GM19372 (cell line): ENCODE measurements at regions not wholly inside any gene's neighbourhood (a gene's known extent, or its start where the extent isn't known, plus 50 kb on each side); places are given as distances from the start of the nearest gene placed in this dataset.

ENCODE experiments used
- ATAC-seq: cut with Tn5 transposase; IDR thresholded peaks from one replicate; pipeline ENCODE4 v1.9.1; 2021; ENCODE audit warnings: mild to moderate bottlenecking, low read depth, moderate library complexity; ENCODE audit not compliant: unreplicated experiment

DNA sequence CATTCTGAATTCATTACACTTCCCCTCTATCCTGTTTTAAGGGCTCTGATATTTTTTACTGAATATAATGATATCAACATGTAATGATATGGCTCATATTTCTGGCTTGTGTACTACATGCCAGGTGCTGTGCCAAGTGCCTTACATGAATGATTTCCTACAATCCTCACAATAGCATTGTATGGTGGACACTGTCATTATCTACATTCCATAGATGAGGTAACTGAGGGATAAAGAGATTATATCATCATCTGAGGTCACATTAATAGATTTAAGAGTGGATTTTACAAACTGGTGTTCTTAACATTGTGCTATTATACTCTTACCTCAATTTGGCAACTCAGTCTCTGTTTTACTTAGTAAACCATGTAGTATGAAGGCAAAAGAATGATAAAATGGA lies 502.0 kb downstream of the LIG4 start:
- ATAC-seq = no peak

DNA sequence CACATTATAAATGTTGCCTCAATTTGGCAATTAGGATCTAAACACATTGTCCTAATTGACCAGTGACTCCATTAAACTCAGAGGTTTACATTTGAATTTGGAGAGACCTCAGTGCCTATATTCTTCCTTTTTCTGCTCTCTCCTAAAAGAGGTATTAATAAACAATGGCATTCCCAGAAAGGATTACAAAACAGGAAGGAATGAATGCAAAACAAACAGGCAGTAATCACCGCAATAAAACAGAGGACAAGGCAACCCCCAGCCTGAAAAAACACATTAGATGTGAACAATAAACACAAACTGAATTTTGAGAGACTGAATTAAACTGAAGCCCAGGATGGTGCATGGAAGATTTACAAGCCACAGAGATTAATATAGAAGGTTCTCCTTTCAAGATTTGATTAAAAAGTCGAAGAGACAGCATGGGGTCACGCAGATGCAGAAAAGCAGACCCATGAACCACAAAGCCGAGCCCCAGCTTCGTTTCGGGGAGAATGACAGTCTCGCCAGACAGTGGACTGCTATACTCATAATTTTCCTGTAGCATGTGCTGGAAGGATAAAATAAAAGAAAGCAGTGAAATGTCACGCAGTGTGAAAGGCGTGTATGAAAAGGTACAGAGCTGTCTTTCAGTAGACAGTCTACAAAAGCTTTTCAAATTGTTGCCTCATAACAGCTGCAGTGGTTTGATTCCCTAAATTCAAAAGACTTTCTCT lies 503.0 kb downstream of the LIG4 start:
- no peak for ATAC-seq

DNA sequence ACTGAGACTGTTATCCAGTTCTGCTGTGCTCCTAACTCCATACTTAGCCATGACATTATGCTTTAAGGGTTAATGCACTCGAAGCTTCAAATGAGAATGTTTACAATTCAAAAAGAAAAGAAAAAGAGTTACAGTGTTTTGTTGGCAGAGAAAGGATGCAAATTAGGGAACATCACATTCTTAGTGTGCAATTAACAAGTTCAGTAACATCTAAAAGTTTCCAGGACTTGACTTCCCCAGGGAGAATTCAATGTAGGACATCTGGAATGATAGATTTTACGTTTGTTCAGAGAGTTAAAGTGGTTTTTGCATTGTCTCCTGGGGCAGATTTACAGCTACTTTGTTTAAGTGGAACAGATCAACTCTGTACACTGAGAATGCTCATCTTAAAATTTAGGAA lies 525.2 kb downstream of the LIG4 start:
- no peak for ATAC-seq

DNA sequence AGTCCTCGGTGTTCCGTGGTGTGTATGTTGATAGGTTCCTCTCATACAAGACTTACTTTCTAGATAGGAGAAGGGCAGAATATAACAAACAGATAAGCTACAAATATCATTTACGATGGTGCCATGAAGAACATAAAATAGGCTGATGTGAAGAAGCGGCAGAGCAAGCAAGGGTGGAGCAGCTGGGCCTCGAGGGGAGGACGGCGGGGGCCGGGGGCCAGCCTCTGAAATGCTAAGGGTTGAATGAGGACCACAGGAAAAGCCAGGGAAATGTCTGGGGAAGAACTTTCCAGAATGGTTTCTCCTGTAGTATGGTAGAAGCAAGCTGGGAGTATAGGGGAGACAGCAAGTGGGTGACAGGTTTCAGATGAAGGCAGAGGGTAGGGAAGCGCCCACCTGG lies 529.5 kb downstream of the LIG4 start:
- no peak for ATAC-seq

DNA sequence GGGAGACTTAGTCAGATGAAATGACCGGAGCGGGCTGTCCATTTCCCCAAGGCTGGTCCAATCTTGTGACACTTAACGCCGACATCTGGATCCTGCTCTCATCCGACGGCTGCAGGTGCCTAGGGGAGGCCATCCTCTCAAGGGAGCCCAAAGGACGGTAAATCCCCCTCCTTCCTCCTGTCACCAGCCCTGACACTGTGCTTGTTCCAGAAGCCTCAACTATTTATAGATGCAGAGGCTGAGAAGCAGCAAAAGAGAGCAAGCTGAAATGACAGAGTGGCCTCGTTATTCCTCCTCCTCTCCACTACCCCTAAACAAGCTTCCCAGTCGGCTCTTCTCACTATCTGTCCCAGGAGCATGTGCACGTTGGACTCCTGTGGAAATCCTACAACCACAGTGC lies 533.7 kb downstream of the LIG4 start:
- no peak for ATAC-seq

DNA sequence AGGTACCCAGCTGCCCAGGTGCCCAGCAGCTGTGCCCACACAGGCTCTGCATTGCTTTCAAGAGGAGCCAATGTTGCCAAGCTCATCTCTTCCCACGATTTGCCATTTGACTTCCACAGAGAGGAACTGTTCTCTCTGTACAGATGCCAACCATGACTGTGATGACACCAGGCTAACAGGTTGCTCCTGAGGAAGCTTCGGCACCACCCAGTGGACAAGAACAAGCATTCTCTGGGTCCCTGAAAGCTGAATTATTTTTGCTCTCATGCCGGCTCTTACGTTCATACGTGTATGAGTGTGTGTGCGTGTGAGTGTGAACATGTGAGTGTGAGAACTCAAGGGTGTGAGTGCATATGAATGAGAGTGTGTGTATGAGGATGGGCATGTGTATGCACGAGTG lies 535.2 kb downstream of the LIG4 start:
- ATAC-seq = no peak

DNA sequence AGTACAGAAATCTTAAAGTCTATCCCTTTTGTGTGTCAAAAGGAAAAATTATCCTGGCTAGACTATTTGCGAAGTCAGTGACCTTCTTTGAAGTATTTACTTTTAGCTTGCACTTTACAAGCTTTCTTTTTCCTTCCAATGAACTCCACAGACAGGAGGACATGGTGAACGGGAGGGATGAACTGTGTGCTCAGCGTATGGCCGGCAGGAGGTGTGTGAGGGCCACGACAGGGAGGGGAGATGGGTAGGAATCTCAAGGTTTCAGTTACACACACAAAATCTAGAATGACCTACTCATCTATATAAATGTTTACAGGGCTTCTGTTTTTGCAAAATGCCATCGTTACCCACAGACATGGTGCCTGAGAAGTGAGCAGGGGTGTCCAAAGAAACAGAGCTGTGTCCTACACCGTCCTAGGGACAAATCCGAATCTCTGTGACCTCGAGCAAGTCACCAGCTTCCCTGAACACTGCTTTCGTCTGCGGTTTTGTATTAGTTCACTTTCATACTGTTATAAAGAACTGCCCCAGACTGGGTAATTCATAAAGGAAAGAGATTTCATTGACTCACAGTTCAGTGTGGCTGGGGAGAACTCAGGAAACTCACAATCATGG lies 537.2 kb downstream of the LIG4 start:
- ATAC-seq = no peak

DNA sequence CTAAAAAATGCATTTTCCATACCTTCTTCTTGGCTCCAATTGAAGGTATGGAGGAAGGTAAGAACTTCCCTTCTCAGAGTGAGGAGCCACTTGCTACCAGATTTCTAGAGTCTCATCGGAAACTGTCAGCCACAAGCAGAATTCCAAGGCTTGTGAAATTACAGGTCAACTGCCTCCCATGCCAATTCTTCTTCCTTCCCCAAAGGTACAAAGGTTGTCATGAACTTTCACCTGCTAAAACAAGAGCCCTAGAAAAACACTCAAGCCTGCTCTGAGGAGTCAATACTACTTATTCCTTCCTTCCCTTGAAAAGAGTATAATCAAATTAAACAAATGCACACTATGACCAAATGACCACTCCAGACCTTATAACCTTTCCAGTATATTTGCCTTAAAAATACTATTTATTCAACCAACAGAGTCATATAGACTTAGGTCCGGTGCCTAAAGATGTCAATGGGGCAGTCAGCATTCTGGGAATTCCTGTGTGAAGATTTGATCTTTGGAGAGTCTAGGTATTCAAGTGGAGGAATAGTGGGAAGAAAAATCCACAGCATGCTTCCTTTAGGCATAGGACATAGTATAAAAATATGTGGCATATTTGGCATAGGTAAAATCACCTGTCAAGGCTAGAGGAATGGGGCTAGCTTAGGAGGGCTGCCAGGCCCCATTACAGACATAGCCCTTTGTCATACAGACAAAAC lies 539.3 kb downstream of the LIG4 start:
- ATAC-seq = no peak

DNA sequence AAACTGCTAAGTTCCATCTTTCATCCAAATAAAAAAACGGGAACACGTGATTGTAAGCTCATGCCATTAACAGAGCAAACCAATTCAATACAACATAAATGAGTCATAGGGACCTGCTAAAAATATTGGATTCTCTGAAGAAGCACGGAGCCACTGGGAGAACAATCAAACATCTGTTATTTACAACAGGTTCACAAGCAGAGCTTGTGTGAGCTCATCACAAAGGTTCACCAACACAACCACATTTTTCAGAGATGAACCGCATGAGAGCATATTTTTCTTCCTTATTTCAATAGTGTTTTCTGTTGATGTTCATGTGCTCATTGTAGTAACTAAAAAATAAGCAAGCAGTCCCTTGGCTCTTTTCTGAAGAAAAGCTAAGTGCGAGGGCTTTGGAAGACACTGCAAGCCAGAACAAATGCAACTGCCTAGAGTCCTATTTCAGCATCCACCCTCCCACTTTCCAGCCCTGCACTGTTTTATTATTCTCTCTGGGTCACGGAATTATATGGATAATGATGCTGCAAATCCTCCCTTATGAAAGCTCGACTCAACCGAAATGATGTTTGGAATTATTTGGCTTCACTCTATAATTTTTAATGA lies 545.8 kb downstream of the LIG4 start:
- ATAC-seq = no peak

DNA sequence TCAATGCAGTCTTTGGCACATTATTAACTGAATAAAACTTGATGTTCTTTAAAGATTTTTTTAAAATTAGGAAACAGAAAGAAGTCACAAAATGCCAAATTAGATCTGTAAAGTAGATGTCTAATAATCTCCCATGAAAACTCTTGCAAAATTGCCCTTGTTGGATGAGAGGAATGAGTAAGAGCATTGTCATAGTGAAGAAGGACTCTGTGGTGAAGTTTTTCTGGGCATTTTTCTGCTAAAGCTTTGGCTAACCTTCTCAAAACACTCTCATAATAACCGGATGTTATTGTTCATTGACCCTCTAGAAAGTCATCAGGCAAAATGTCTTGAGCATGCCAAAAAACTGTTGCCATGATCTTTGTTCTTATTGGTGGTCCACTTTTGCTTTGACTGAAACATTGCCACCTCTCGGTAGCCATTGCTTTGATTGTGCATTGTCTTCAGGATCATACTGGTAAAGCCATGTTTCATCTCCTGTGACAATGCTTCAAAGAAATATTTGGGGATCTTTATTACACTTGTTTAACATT lies 549.3 kb downstream of the LIG4 start:
- no peak for ATAC-seq

DNA sequence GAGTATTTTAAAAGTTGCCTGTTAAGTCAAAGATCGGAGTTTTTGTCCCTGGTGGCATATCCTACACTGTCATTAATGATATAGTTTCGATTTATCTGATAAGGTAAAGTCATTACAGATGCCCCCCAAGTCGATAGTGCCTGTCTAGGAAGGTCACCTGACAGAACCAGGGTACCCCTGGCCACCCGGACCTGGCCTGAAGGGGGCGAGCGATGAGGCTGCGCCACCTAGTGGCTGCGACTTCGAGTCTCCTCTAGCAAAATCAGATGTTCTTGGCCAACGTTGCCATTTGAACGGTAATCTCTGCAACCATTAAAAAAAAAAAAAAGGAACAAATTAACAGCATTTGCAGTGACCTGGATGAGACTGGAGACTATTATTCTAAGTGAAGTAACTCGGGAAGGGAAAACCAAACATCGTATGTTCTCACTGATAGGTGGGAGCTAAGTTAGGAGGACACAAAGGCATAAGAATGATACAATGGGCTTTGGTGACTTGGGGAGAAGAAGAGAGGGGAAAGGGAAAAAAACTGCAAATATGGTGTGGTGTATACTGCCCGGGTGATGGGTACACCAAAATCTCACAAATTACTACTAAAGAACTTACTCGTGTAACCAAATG lies 565.1 kb downstream of the LIG4 start:
- no peak for ATAC-seq

DNA sequence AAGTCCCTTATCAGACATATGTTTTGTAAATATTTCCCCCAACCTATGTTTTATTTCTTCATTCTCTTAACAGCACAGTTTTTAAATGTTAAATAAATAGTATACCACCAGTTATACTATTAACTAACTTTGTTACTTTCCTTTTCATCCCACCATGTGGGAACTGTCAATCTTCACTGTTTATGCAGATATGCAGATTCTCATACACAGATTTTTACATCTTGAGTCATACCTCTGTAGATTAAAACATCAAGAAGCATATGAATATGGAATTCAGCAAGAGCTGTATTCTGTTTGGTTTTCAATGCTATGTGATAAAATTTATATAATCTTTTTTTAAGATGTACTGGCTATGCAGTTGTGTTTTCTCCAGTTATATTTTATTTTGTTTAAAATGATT lies 566.3 kb downstream of the LIG4 start:
- ATAC-seq = no peak

DNA sequence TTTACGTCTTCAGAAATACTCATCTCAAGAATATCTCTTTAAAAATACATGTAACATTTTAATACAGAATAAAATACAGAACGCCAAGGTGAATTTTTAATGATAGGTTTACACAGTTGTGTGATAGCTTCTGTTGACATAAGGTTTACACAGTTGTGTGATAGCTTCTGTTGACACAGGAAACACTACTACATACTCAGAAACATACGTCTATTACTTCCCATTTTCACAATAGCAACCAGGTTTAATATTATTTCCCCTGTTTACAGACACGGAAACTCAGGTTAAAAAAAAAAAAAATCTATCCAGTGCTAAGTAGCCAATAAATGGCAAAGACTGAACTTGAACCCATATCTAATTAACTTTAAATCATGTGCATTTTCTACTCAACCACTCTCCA lies 571.2 kb downstream of the LIG4 start:
- ATAC-seq = no peak

DNA sequence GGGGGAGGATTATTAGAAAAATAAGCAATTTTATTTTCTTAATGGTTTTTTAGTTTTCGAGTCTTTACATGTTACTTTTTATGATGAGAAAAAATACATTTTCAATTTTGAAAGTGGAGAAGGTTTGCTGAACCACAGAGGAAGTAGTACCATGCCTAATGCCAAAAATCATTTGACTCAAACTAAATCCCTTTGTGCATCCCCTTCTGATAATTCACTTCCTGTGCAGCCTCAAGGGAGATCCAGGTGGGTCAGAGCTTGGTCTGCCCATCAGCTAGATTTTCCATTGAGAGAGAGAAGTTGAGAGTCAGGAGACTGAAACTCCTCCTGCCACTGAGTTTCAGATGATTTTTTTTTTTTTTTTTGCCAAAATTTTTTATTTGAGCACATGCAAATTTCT lies 571.7 kb downstream of the LIG4 start:
- ATAC-seq = no peak

DNA sequence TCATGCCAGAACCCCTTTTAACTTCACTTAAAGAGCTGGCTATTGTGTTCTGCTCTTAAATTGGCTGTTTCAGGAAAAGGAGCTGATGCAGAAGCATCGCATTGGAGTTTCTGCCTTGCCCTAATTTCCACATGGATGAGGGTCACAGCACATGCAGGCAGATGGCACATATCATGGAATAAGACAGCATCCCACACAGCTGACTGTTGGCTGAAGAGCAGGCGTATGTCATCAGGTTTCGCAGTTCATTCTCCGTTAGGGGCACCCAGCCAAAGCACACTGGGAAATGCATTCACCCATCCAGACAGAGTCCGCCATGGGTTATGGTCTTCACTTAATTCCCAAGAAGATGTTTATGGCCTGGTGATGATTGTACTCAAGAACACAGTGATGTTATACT lies 572.5 kb downstream of the LIG4 start:
- ATAC-seq = no peak

DNA sequence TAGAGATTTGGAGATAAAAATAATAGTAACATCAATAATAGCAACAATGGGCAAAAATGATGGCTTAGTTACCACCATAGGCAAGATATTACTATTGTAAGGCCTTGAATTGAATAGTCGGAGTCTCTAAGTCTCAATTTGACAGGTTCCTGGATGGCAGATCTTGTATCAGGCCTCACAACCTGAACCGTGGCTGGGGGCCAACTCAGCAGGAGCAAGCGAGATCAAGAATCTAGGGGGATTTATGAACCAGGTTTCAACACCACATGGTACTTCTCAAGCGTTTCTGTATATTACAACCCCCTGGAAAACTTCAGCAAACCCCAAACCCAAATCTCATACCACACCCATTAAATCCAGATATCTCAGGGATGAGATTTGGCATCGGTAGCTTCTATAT lies 573.8 kb downstream of the LIG4 start:
- no peak for ATAC-seq

DNA sequence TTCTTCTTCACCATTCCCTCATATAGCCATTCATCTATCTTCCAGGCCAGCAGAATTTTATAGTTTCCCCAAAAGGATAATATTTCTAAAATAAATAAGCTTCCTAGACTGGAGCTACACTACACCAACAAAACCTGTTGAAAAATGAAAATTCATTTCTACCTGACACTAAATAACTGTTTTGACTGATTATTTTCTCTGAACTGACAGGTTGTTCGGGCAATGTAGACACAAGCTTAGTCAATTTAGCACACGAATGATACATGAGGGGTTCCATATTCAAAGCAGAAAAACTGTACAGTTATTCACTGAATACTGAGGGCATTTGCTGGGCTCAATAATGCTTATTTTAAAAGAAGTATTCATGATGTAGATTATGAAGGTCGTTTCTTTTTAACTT lies 589.7 kb downstream of the LIG4 start:
- ATAC-seq = no peak

DNA sequence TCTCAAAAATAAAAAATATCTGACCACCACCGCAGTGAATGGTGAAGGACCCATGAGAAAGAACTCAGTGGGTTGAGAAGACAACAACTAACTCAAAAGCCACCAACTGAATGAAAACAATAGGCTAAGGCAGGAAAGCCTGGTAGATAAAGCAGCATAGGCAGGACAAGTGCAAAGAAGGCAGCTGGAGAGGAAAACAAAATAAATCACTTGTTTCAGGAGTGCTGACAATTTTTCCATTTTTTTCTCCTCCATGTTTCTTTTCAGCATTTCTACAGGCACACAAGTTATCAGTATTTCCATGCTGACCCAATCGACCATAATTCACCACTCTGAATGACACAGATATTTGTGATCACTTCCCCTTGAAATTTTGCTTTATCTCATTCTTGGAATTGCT lies 597.8 kb downstream of the LIG4 start:
- ATAC-seq = no peak

DNA sequence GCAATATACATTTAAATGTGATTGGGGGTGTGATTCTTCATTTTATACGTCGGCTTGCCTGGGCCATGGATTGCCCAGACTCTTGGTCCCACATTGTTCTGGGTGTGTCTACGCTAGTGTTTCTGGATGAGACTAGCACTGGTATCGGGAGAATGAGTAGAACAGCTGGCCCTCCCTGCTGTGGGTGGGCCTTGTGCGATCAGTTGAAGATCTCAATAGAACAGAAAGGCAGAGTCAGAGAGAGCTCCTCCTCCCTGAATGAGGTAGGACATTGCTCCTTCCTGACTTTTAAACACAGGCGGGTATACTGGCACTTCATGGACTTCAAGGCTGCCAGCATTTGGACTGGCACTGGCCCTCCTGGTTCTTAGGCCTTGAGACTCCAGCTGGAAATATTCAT lies 603.0 kb downstream of the LIG4 start:
- no peak for ATAC-seq

DNA sequence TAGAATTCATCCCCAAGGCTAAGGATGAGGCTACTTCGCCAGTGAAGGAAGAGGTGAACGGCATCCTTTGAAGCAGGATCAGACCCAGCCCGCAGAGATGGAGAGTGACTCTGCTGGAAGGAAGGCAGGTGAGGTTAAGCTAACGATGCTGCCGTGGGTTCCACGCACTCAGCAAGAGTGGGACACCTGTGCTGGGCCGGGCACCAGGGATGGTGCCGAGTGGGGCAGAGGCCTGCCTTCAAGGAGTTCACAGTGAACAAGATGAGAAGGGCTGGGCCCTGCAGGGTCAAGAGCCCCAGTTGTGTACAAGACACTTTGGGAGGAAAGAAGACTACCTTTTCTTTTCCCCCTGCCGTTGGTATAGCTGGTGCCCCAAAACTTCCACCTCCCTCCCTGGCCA lies 606.6 kb downstream of the LIG4 start:
- ATAC-seq = no peak

DNA sequence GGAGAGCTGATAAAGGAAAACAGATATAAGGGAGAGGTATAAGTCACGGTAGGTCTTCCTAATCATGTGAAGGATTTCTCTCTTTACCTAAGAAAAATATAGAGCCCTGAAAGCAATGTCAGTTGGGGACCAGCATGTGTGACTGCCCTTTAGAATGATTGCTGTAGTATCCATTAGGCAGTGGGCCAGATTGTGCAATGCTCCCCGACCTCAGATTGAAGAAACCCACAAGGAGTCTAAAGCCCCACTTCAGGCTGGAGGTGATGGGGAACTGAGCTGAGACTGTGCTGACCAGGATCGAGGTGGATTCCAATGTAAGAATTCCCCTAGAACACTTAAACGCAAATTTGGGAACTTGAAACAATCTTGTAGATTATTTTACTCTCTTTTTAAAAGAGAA lies 614.4 kb downstream of the LIG4 start:
- no peak for ATAC-seq
